IMR-90 (cell line): ENCODE measurements at regions not wholly inside any gene's neighbourhood (a gene's known extent, or its start where the extent isn't known, plus 50 kb on each side); places are given as distances from the start of the nearest gene placed in this dataset.

Experiments
- ATAC-seq: fragments of 200-7000 bp; cut with Tn5 transposase; 2 replicates; pipeline ENCODE4 v1.9.1; 2020; ENCODE audit warnings: low read depth, mild to moderate bottlenecking, moderate library complexity
- BruUV-seq: library from RNA; stranded (reverse); fragments of 400-500 nt; replicated peaks from 2 replicates; lab custom pipeline; 2021; lab: Mats Ljungman, UMichigan
- CTCF ChIA-PET: fragments of 300-600 bp; formaldehyde crosslinking; extraction: SDS; loops from one replicate; lab custom pipeline; 2021; ENCODE audit warnings: antibody characterized with exemption; lab: Yijun Ruan, JAX
- POLR2A ChIA-PET: fragments of 300-600 bp; sonication (Branson Sonifier 250); formaldehyde crosslinking; loops from one replicate; lab custom pipeline; 2022; ENCODE audit warnings: antibody characterized with exemption; ENCODE audit not compliant: unreplicated experiment; lab: Charles Lee
- DNase-seq: peaks from one replicate; pipeline ENCODE4 v3.0.0; 2013
- H2AFZ ChIP-seq: replicated peaks from 2 replicates; pipeline ENCODE3; 2013; ENCODE audit warnings: low read length, mild to moderate bottlenecking; ENCODE audit not compliant: poor library complexity
- H2AK5ac ChIP-seq: 2 replicates; pipeline ENCODE4 v1.6.1; 2013; ENCODE audit warnings: low read depth, low read length, inconsistent platforms
- H2AK9ac ChIP-seq: replicated peaks from 2 replicates; pipeline ENCODE3; 2013; ENCODE audit warnings: mild to moderate bottlenecking, low read depth, low read length, moderate library complexity; ENCODE audit not compliant: poor library complexity
- H2BK120ac ChIP-seq: 2 replicates; pipeline ENCODE4 v1.6.1; 2013; ENCODE audit warnings: low read depth, low read length, inconsistent platforms
- H2BK15ac ChIP-seq: 3 replicates; pipeline ENCODE4 v1.6.1; 2013; ENCODE audit warnings: low read depth, low read length, inconsistent platforms
- H2BK20ac ChIP-seq: 2 replicates; pipeline ENCODE4 v1.6.1; 2013; ENCODE audit warnings: low read depth, mild to moderate bottlenecking, inconsistent platforms, low read length, moderate library complexity
- H2BK5ac ChIP-seq: 2 replicates; pipeline ENCODE4 v1.6.1; 2013; ENCODE audit warnings: mild to moderate bottlenecking, low read depth, low read length, inconsistent platforms; ENCODE audit not compliant: poor library complexity, severe bottlenecking
- H3K14ac ChIP-seq: replicated peaks from 2 replicates; pipeline ENCODE4 v1.6.1; 2013; ENCODE audit warnings: low read depth, low read length, inconsistent platforms
- H3K18ac ChIP-seq: 2 replicates; pipeline ENCODE4 v1.6.1; 2013; ENCODE audit warnings: low read depth, low read length, control low read depth
- H3K23ac ChIP-seq: 2 replicates; pipeline ENCODE4 v1.6.1; 2013; ENCODE audit warnings: low read depth, low read length, inconsistent platforms
- H3K27ac ChIP-seq: 2 replicates; pipeline ENCODE4 v1.5.1; 2013; ENCODE audit warnings: mild to moderate bottlenecking, control low read depth, low read length; ENCODE audit not compliant: insufficient read depth
- H3K27me3 ChIP-seq: 2 replicates; pipeline ENCODE4 v1.6.1; 2013; ENCODE audit warnings: low read length; ENCODE audit not compliant: control insufficient read depth, insufficient read depth
- H3K36me3 ChIP-seq: 2 replicates; pipeline ENCODE4 v1.6.1; 2013; ENCODE audit warnings: low read length, mixed read lengths; ENCODE audit not compliant: control insufficient read depth, insufficient read depth
- H3K4ac ChIP-seq: 2 replicates; pipeline ENCODE4 v1.6.1; 2013; ENCODE audit warnings: low read depth, low read length, inconsistent platforms
- H3K4me1 ChIP-seq: 2 replicates; pipeline ENCODE4 v1.6.1; 2013; ENCODE audit warnings: low read length, mixed read lengths; ENCODE audit not compliant: control insufficient read depth, insufficient read depth
- H3K4me2 ChIP-seq: 2 replicates; pipeline ENCODE4 v1.6.1; 2013; ENCODE audit warnings: low read depth, mild to moderate bottlenecking, control low read depth, low read length, moderate library complexity
- H3K4me3 ChIP-seq: 2 replicates; pipeline ENCODE4 v1.5.1; 2013; ENCODE audit warnings: low read depth, mild to moderate bottlenecking, control low read depth, low read length, moderate library complexity; ENCODE audit not compliant: insufficient read depth
- H3K56ac ChIP-seq: 2 replicates; pipeline ENCODE4 v1.6.1; 2013; ENCODE audit warnings: low read length, inconsistent platforms; ENCODE audit not compliant: insufficient read depth; ENCODE audit errors: extremely low read depth
- H3K79me1 ChIP-seq, 2 experiments: 2 replicates each; pipeline ENCODE4 v1.6.1; 2013; ENCODE audit warnings: low read length in 2 of 2, inconsistent platforms in 1 of 2, low read depth in 1 of 2
- H3K9ac ChIP-seq: 2 replicates; pipeline ENCODE4 v1.6.1; 2013; ENCODE audit warnings: low read depth, low read length, control low read depth
- H3K9me1 ChIP-seq: 2 replicates; pipeline ENCODE4 v1.6.1; 2013; ENCODE audit warnings: low read length, inconsistent platforms; ENCODE audit not compliant: insufficient read depth
- H3K9me3 ChIP-seq: 2 replicates; pipeline ENCODE4 v1.6.1; 2013; ENCODE audit warnings: low read length; ENCODE audit not compliant: control insufficient read depth, insufficient read depth
- H4K20me1 ChIP-seq: 2 replicates; pipeline ENCODE4 v1.6.1; 2013; ENCODE audit warnings: low read length, inconsistent platforms; ENCODE audit not compliant: insufficient read depth
- H4K5ac ChIP-seq: 2 replicates; pipeline ENCODE4 v1.6.1; 2013; ENCODE audit warnings: mild to moderate bottlenecking, low read depth, low read length, control low read depth
- H4K8ac ChIP-seq, 2 experiments: 2 replicates each; pipeline ENCODE4 v1.6.1; 2013; ENCODE audit warnings: low read depth in 2 of 2, low read length in 2 of 2, control low read depth in 1 of 2, inconsistent platforms in 1 of 2
- H4K91ac ChIP-seq: 2 replicates; pipeline ENCODE4 v1.6.1; 2013; ENCODE audit warnings: low read depth, low read length, inconsistent platforms; ENCODE audit not compliant: insufficient read depth
- BHLHE40 ChIP-seq: fragments of 150-350 bp; IDR thresholded peaks from 2 replicates; pipeline ENCODE4 v1.6.1; 2016; ENCODE audit warnings: mild to moderate bottlenecking, low read depth, low read length
- CEBPB ChIP-seq: IDR thresholded peaks from 2 replicates; pipeline ENCODE4 v1.6.1; 2012; ENCODE audit warnings: low read depth, low read length, improper control_type of control experiment
- CHD1 ChIP-seq: IDR thresholded peaks from 2 replicates; pipeline ENCODE4 v1.6.1; 2012; ENCODE audit warnings: low read depth, low read length, improper control_type of control experiment
- MAZ ChIP-seq: IDR thresholded peaks from 2 replicates; pipeline ENCODE4 v1.6.1; 2012; ENCODE audit warnings: low read depth, mild to moderate bottlenecking, low read length, improper control_type of control experiment, moderate library complexity, borderline replicate concordance
- POLR2A ChIP-seq: IDR thresholded peaks from 2 replicates; pipeline ENCODE4 v1.6.1; 2012; ENCODE audit warnings: mild to moderate bottlenecking, low read depth, low read length
- RCOR1 ChIP-seq: IDR thresholded peaks from 2 replicates; pipeline ENCODE4 v1.6.1; 2012; ENCODE audit warnings: mild to moderate bottlenecking, low read length, improper control_type of control experiment; ENCODE audit not compliant: insufficient replicate concordance
- SMC3 ChIP-seq: fragments of 150-350 bp; IDR thresholded peaks from 2 replicates; pipeline ENCODE4 v1.6.1; 2016; ENCODE audit warnings: low read depth, mild to moderate bottlenecking, antibody characterized with exemption, low read length, moderate library complexity
- WGBS, 2 experiments: methylation state at CpG; one replicate each; pipeline versions ENCODE4 v1.1.5 to v1.1.7; 2013; ENCODE audit warnings: missing lambda C conversion rate in 2 of 2; ENCODE audit not compliant: insufficient read length in 1 of 2; ENCODE audit errors: extremely low coverage in 2 of 2; 5-methylcytosine and 5-hydroxymethylcytosine counted together
- dilution Hi-C: fragments of 300-500 bp; cut with HindIII; formaldehyde crosslinking; loops from one replicate; pipeline ENCODE4 v1.14.3; 2018; ENCODE audit warnings: low sequenced_read_pairs; ENCODE audit not compliant: unreplicated experiment
- in situ Hi-C: fragments of 300-500 bp; cut with MboI; formaldehyde crosslinking; loops from 3 replicates; pipeline ENCODE4 v1.14.3; 2019; ENCODE audit warnings: low sequenced_read_pairs, inconsistent platforms, mixed read lengths
- intact Hi-C: fragments of 100-400 bp; cut with micrococcal nuclease; formaldehyde crosslinking; loops from 2 replicates; pipeline ENCODE4 v1.10.0; 2022
- TF ChIP-seq, protein P1 (sequence below): fragments of 150-350 bp; IDR thresholded peaks from 2 replicates; pipeline ENCODE4 v1.6.1; 2016; ENCODE audit warnings: low read depth, mild to moderate bottlenecking, low read length, moderate library complexity, borderline replicate concordance

DNA sequence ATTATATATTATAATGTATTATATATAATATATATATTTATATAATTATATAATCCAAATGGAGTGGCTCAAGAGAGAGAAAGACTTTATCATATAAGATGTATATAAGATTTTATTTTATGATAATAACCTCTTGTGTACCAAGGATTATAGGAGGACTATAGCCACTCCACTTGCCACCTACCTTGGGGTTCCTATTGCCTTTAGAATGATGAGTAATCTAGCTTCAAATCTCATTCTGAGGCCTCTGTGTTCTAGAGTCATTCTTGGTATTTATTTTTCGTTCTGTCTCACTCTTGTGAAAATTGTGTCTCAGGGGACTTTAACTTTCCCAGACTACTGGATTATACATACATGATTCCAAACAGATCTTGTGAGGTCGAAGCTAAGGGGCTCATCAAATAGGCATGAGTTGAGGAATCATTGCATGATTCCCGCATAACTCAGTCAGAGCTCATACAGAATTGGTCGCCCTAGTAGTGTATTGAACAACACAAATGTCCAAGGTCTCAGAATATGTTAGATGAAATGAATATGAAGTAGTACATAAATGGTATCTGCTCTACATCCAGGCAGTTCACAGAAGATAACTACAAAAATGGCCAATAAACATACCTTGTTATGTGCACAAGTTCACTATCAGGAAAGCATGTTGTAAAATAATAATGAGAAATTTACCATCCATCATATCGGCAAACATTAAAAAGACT is 159.5 kb upstream of the RNPC3 start:
- Histone ChIP-seq H3K36me3 (no peaks in the 10 kb centered on the region), H3K9me1 (no peaks in the 10 kb centered on the region), H2AFZ (no peak overlapping the region), H2BK20ac (no peak overlapping the region), H2AK5ac (no peak overlapping the region), H3K14ac (no peak overlapping the region), H3K4me1 (no peaks in the 10 kb centered on the region), H2BK15ac (no peak overlapping the region), H3K18ac (no peak overlapping the region), H3K4ac (no peak overlapping the region), H3K27me3 (no peaks in the 10 kb centered on the region), H3K4me3 (no peak overlapping the region), H4K5ac (no peak overlapping the region), H3K9ac (no peak overlapping the region), H4K8ac (no peak overlapping the region), H4K20me1 (no peaks in the 10 kb centered on the region), H2AK9ac (no peak overlapping the region), H4K91ac (no peak overlapping the region), H3K27ac (no peak overlapping the region), H2BK5ac (no peak overlapping the region), H3K9me3 (no peaks in the 10 kb centered on the region), H3K4me2 (no peak overlapping the region), H3K79me1 (no peaks in the 10 kb centered on the region), H2BK120ac (no peak overlapping the region), H3K56ac (no peak overlapping the region), H3K23ac (no peak overlapping the region)
- ChIA-PET POLR2A (no interaction called here), CTCF (no interaction called here)
- WGBS, 2 experiments, result 80% methylated on average over 1 of the region's 5 CpGs; no CpG with 5 or more reads in 1 of the 2 experiments
- DNase-seq, result no peak
- intact Hi-C loops (no loop called here), in situ Hi-C loops (no loop called here), dilution Hi-C loops (no loop called here)
- TF ChIP-seq CEBPB (no peak), RCOR1 (no peak), BHLHE40 (no peak), POLR2A (no peak), CHD1 (no peak), SMC3 (no peak), MAZ (no peak)
- TF ChIP-seq, protein P1, sequence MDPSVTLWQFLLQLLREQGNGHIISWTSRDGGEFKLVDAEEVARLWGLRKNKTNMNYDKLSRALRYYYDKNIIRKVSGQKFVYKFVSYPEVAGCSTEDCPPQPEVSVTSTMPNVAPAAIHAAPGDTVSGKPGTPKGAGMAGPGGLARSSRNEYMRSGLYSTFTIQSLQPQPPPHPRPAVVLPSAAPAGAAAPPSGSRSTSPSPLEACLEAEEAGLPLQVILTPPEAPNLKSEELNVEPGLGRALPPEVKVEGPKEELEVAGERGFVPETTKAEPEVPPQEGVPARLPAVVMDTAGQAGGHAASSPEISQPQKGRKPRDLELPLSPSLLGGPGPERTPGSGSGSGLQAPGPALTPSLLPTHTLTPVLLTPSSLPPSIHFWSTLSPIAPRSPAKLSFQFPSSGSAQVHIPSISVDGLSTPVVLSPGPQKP, result no peak
- BruUV-seq, result no TSS peak
- no peak for ATAC-seq
